ENCODE measurements at regions not wholly inside any gene's neighbourhood (a gene's known extent, or its start where the extent isn't known, plus 50 kb on each side); places are given as distances from the start of the nearest gene placed in this dataset.

DNA sequence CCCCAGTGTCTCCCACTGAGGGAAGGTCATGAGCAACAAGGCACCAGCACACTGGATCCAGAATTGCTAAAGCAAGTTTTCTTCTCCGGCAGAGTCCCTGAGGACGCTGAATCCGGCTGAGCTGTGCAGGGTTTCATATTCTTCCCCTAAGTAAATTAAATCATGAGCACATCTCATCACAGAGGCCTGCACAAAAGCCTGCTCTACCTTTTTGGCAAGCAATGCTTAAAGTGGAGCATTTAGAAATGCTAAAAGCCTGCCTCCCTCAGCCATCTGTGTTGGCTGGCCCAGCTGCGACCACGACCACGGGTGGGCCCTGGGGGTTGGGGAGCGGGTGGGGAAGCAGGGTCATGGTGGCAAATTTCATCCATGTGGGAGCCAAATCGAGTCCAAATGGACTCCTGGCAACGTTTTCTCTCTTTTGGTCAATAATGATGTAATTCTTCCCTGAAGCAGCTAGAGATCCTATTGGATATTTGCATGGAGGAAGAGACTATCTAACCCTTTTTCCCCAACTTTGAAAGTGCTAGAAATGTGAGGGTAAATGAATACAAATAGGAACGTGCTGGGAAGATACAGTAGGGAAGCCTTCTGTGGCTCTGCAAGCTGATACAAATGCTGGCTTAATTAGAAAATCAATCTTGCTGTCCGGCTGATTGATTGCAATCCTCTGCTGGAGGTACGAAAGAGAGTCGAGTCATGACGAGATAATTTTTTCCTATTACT is 532.8 kb upstream of the TBL1XR1 start:
- Histone ChIP-seq H3K9ac (ENCODE audit: low read length) (no peak overlapping the region), H3K9me2 (ENCODE audit: insufficient read depth, low read length) (no peaks in the 10 kb centered on the region), H3K27me3 (ENCODE audit: insufficient read depth, low read depth, low read length) (no peaks in the 10 kb centered on the region), H3F3A (ENCODE audit: insufficient read depth, low read length, poor library complexity, severe bottlenecking) (no peaks in the 10 kb centered on the region), H4K20me1 (ENCODE audit: insufficient read depth) (no peaks in the 10 kb centered on the region), H3K4me3 (ENCODE audit: low read length) (no peak overlapping the region), H3K27ac (ENCODE audit: low read length) (no peak overlapping the region), H3K79me2 (replicated peaks; ENCODE audit: insufficient read depth, low read length) (no peaks in the 10 kb centered on the region), H3K36me3 (ENCODE audit: insufficient read depth, low read length) (no peaks in the 10 kb centered on the region), H3K4me2 (ENCODE audit: low read length) (no peak overlapping the region), H2AFZ (ENCODE audit: low read depth, low read length) (no peak overlapping the region), H3K9me3 (ENCODE audit: low read length) (no peaks in the 10 kb centered on the region)
- TF ChIP-seq SMC3 (conservative IDR thresholded peaks at IDR 0.05; ENCODE audit: poor library complexity) (no peak), TAF1 (IDR thresholded peaks at IDR 0.05; ENCODE audit: low read depth) (no peak), MXI1 (conservative IDR thresholded peaks at IDR 0.05; ENCODE audit: poor library complexity, severe bottlenecking) (no peak), EP300 (conservative IDR thresholded peaks at IDR 0.05; ENCODE audit: poor library complexity, severe bottlenecking) (no peak), RAD21 (conservative IDR thresholded peaks at IDR 0.05) (no peak), POLR2AphosphoS5 (IDR thresholded peaks at IDR 0.05) (no peak), REST (IDR thresholded peaks at IDR 0.05; ENCODE audit: borderline replicate concordance) (no peak), EZH2 (IDR thresholded peaks at IDR 0.05; ENCODE audit: borderline replicate concordance, insufficient read depth, low read length, poor library complexity, severe bottlenecking) (no peak), CTCF (IDR thresholded peaks at IDR 0.05; ENCODE audit: poor library complexity, severe bottlenecking) (no peak)

DNA sequence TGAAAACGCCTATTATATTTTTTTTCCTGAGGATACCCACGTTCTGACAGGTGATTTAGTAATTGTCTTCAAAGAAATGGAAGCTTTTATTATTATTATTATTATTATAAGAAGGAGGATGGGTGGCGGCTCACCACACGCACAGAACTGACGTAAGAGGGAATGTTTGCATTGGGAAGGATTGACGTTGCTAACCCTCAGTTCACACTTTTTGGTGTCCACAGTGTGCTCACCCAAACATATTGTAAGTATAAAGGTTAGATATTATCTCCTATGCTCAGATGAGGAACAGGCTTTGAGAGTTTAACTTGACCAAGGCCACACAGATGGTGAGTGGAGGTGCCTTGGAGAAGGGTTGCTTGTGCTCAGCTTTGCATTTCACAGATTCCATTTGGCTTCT is 533.5 kb upstream of the TBL1XR1 start:
- no peaks in the 10 kb centered on the region for H3K9me2 ChIP-seq (ENCODE audit: insufficient read depth, low read length)
- no peaks in the 10 kb centered on the region for H3F3A ChIP-seq (ENCODE audit: insufficient read depth, low read length, poor library complexity, severe bottlenecking)
- no peaks in the 10 kb centered on the region for H4K20me1 ChIP-seq (ENCODE audit: insufficient read depth)
- H3K27ac ChIP-seq (ENCODE audit: low read length) = no peak overlapping the region
- H3K4me2 ChIP-seq (ENCODE audit: low read length) = no peak overlapping the region
- no peaks in the 10 kb centered on the region for H3K27me3 ChIP-seq (ENCODE audit: insufficient read depth, low read depth, low read length)
- H3K79me2 ChIP-seq (replicated peaks; ENCODE audit: insufficient read depth, low read length) = no peaks in the 10 kb centered on the region
- no peaks in the 10 kb centered on the region for H3K36me3 ChIP-seq (ENCODE audit: insufficient read depth, low read length)
- TF ChIP-seq MXI1 (conservative IDR thresholded peaks at IDR 0.05; ENCODE audit: poor library complexity, severe bottlenecking) = no peak
- TF ChIP-seq CTCF (IDR thresholded peaks at IDR 0.05; ENCODE audit: poor library complexity, severe bottlenecking) = no peak
- no peak for TF ChIP-seq EP300 (conservative IDR thresholded peaks at IDR 0.05; ENCODE audit: poor library complexity, severe bottlenecking)
- no peak for TF ChIP-seq POLR2AphosphoS5 (IDR thresholded peaks at IDR 0.05)
- no peak for TF ChIP-seq TAF1 (IDR thresholded peaks at IDR 0.05; ENCODE audit: low read depth)
- TF ChIP-seq SMC3 (conservative IDR thresholded peaks at IDR 0.05; ENCODE audit: poor library complexity) = no peak
- no peak for TF ChIP-seq EZH2 (IDR thresholded peaks at IDR 0.05; ENCODE audit: borderline replicate concordance, insufficient read depth, low read length, poor library complexity, severe bottlenecking)
- no peak for TF ChIP-seq RAD21 (conservative IDR thresholded peaks at IDR 0.05)
- TF ChIP-seq REST (IDR thresholded peaks at IDR 0.05; ENCODE audit: borderline replicate concordance) = no peak
- no peak overlapping the region for H3K4me3 ChIP-seq (ENCODE audit: low read length)
- H3K9me3 ChIP-seq (ENCODE audit: low read length) = no peaks in the 10 kb centered on the region
- H2AFZ ChIP-seq (ENCODE audit: low read depth, low read length) = no peak overlapping the region
- no peak overlapping the region for H3K9ac ChIP-seq (ENCODE audit: low read length)

Data from neural cell (in vitro differentiated cells).